Prostate gland (tissue), 2 donors: ENCODE measurements at regions not wholly inside any gene's neighbourhood (a gene's known extent, or its start where the extent isn't known, plus 50 kb on each side); places are given as distances from the start of the nearest gene placed in this dataset.

ENCODE experiments used
- DNase-seq: peaks from one replicate; pipeline ENCODE4 v3.0.0-alpha.2; 2019; ENCODE audit warnings: low spot score
- H3K27ac ChIP-seq, 2 donors: fragments of 200-600 bp; sonication (generic); 2 replicates each; pipeline ENCODE4 v1.5.1; 2017 to 2019
- H3K27me3 ChIP-seq: fragments of 200-600 bp; sonication (generic); replicated peaks from 2 replicates; pipeline ENCODE4 v1.5.1; 2019; ENCODE audit not compliant: insufficient read depth
- H3K36me3 ChIP-seq, 2 donors: fragments of 200-600 bp; sonication (generic); 1 replicate in 1 of 2; 2 replicates in 1 of 2; pipeline versions ENCODE4 v1.5.1 to v1.8.1; 2017 to 2019
- H3K4me1 ChIP-seq: fragments of 200-600 bp; sonication (generic); replicated peaks from 2 replicates; pipeline ENCODE4 v1.5.1; 2019
- H3K4me3 ChIP-seq, 2 donors: fragments of 200-600 bp; sonication (generic); 2 replicates each; pipeline ENCODE4 v1.5.1; 2017 to 2019
- H3K9me3 ChIP-seq: fragments of 200-600 bp; sonication (generic); 2 replicates; pipeline ENCODE4 v1.5.1; 2017
- CTCF ChIP-seq, 4 experiments: fragments of 200-600 bp in 2 of 4; fragments of 450-650 bp in 2 of 4; sonication (generic) in 2 of 4; IDR thresholded peaks; 1 replicate in 3 of 4; 2 replicates in 1 of 4; pipeline ENCODE4 v1.5.1; 2016 to 2019; ENCODE audit warnings: antibody characterized with exemption in 4 of 4, mild to moderate bottlenecking in 2 of 4, moderate library complexity in 2 of 4
- POLR2A ChIP-seq: fragments of 450-650 bp; IDR thresholded peaks from one replicate; pipeline ENCODE4 v1.6.1; 2016; ENCODE audit warnings: antibody characterized with exemption, mild to moderate bottlenecking
- POLR2AphosphoS5 ChIP-seq: sonication (generic); formaldehyde crosslinking; IDR thresholded peaks from one replicate; pipeline ENCODE4 v1.6.1; 2017; ENCODE audit warnings: antibody characterized with exemption
- WGBS: methylation state at CpG from one replicate; pipeline ENCODE4 v1.1.5; 2018; 5-methylcytosine and 5-hydroxymethylcytosine counted together
- intact Hi-C: fragments of 100-400 bp; cut with DNase I; formaldehyde crosslinking; loops from one replicate; pipeline ENCODE4 v1.14.2; 2022

- intact Hi-C loops, result no loop called here
- no peaks in the 10 kb centered on the region for H3K27me3 ChIP-seq
- WGBS, result 64% methylated on average over 1 of the region's 1 CpG
- H3K4me1 ChIP-seq, result no peaks in the 10 kb centered on the region
- H3K27ac ChIP-seq, result no peak overlapping the region
- no peaks in the 10 kb centered on the region for H3K9me3 ChIP-seq
- no peak overlapping the region for H3K4me3 ChIP-seq
- no peaks in the 10 kb centered on the region for H3K36me3 ChIP-seq
- TF ChIP-seq POLR2A, result no peak
- DNase-seq, result no peak
Measured at GRCh38 chr16:51453251-51453650, 302.2 kb upstream of the SALL1 start.

GRCh38 chr16:51450909-51451308 lies 299.8 kb upstream of the SALL1 start:
- Histone ChIP-seq H3K9me3 (no peaks in the 10 kb centered on the region), H3K4me1 (no peaks in the 10 kb centered on the region), H3K4me3 (no peak overlapping the region), H3K36me3 (no peaks in the 10 kb centered on the region), H3K27me3 (no peaks in the 10 kb centered on the region), H3K27ac (no peak overlapping the region)
- intact Hi-C loops, result no loop called here
- no peak for DNase-seq
- WGBS, result 28% methylated on average over 3 of the region's 3 CpGs
- TF ChIP-seq POLR2AphosphoS5, result no peak
- no peak for TF ChIP-seq POLR2A
- TF ChIP-seq CTCF (IDR thresholded peaks at IDR 0.05), result no peak

DNA sequence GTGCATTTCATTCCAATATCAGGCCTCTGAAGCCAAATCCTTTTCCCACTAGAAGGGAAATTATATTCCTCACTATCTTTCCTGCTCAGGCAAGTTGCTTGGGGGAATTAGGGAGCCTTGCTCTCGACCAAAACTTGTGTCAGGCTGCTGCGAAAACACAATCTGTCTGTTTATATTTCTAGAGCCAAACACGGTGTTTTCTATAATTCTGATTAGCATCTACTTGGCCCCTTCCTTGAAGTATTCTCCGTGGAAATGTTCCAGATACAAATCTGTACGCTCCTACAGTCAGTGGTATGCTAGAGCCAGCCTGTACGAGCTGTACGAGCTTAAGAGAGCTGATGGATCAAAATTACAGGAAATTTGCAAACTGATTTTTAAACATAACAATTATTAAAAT lies 299.3 kb upstream of the SALL1 start:
- Histone ChIP-seq H3K27ac (no peak overlapping the region), H3K27me3 (no peaks in the 10 kb centered on the region), H3K4me1 (no peaks in the 10 kb centered on the region), H3K36me3 (no peaks in the 10 kb centered on the region), H3K4me3 (no peak overlapping the region), H3K9me3 (no peaks in the 10 kb centered on the region)
- intact Hi-C loops, result no loop called here
- no peak for DNase-seq
- no peak for TF ChIP-seq POLR2AphosphoS5
- TF ChIP-seq CTCF (IDR thresholded peaks at IDR 0.05), result no peak
- WGBS, result 20% methylated on average over 7 of the region's 7 CpGs

- TF ChIP-seq POLR2AphosphoS5, result no peak
- no peak for TF ChIP-seq POLR2A
- no peak for TF ChIP-seq CTCF (IDR thresholded peaks at IDR 0.05)
- 51% methylated on average over 8 of the region's 8 CpGs for WGBS
- no peak for DNase-seq
- H3K4me3 ChIP-seq, result no peak overlapping the region
- H3K27ac ChIP-seq, result no peak overlapping the region
- H3K27me3 ChIP-seq, result no peaks in the 10 kb centered on the region
- H3K36me3 ChIP-seq, result no peaks in the 10 kb centered on the region
- no peaks in the 10 kb centered on the region for H3K9me3 ChIP-seq
- no peaks in the 10 kb centered on the region for H3K4me1 ChIP-seq
- intact Hi-C loops, result no loop called here
Measured at GRCh38 chr16:51449441-51449840, 298.4 kb upstream of the SALL1 start.

DNA sequence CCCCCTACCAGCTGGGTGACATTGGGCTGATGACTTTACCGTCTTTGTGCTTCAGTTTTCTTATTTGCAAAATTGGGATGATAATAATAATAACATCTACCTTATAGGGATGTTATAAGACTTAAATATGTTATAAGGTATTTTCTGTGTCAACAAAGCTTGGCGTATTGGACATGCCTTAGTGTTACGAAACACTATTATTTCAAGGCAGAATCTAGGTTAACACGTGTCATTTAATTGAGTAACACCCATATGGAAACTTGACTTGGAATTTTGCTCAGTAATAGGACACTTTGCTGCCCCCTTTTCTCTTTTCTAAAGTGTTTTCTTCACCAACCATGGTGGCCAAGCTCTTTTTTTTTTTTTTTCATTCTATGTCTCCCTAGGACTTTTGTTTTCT lies 294.2 kb upstream of the SALL1 start:
- Histone ChIP-seq H3K9me3 (no peaks in the 10 kb centered on the region), H3K36me3 (no peaks in the 10 kb centered on the region), H3K27ac (no peak overlapping the region), H3K4me1 (no peaks in the 10 kb centered on the region), H3K27me3 (peaks cover 5% of the 10 kb centered on the region), H3K4me3 (no peak overlapping the region)
- intact Hi-C loops, result no loop called here
- no peak for DNase-seq
- no peak for TF ChIP-seq POLR2A
- 65% methylated on average over 4 of the region's 4 CpGs for WGBS

GRCh38 chr16:51443934-51444333 lies 292.9 kb upstream of the SALL1 start:
- H3K4me3 ChIP-seq, result no peak overlapping the region
- no peak for DNase-seq
- no peaks in the 10 kb centered on the region for H3K36me3 ChIP-seq
- TF ChIP-seq POLR2A (no peak), POLR2AphosphoS5 (no peak), CTCF (IDR thresholded peaks at IDR 0.05) (no peak)
- H3K4me1 ChIP-seq, result no peaks in the 10 kb centered on the region
- intact Hi-C loops, result no loop called here
- WGBS, result 95% methylated on average over 1 of the region's 1 CpG
- H3K27ac ChIP-seq, result no peak overlapping the region
- peaks cover 6% of the 10 kb centered on the region for H3K27me3 ChIP-seq
- H3K9me3 ChIP-seq, result no peaks in the 10 kb centered on the region
